B cell (primary cell): ENCODE measurements at regions not wholly inside any gene's neighbourhood (a gene's known extent, or its start where the extent isn't known, plus 50 kb on each side); places are given as distances from the start of the nearest gene placed in this dataset.

Source experiments
- ATAC-seq: fragments of 200-7000 bp; cut with Tn5 transposase; one replicate; pipeline ENCODE4 v1.10.0; 2021; ENCODE audit warnings: low read depth, mild to moderate bottlenecking, moderate number of reproducible peaks, moderate library complexity
- CTCF ChIA-PET: fragments of 350-600 bp; sonication (Branson Sonifier 250); formaldehyde crosslinking; loops from one replicate; lab custom pipeline; 2021; ENCODE audit warnings: antibody characterized with exemption, inconsistent platforms; lab: Charles Lee
- POLR2A ChIA-PET: fragments of 350-600 bp; sonication (Branson Sonifier 250); formaldehyde crosslinking; loops from one replicate; lab custom pipeline; 2021; ENCODE audit warnings: antibody characterized with exemption; lab: Charles Lee
- DNase-seq: peaks from one replicate; pipeline ENCODE4 v3.0.0; 2013
- H2AFZ ChIP-seq: 2 replicates; pipeline ENCODE4 v1.6.1; 2012; ENCODE audit warnings: mild to moderate bottlenecking, low read depth, low read length; ENCODE audit not compliant: insufficient read depth, poor library complexity, severe bottlenecking
- H3K27ac ChIP-seq, 2 donors: 1 replicate in 1 of 2; 2 replicates in 1 of 2; pipeline ENCODE4 v1.5.1; 2012 to 2013; ENCODE audit warnings: low read length in 2 of 2, mild to moderate bottlenecking in 2 of 2, moderate library complexity in 1 of 2
- H3K27me3 ChIP-seq, 4 experiments: fragments of 200-600 bp in 1 of 4; sonication (generic) in 1 of 4; replicated peaks in 1 of 4; 1 replicate in 2 of 4; 2 replicates in 2 of 4; pipeline versions ENCODE4 v1.6.1 to v1.7.0; 2013 to 2016; ENCODE audit warnings: low read length in 3 of 4, mild to moderate bottlenecking in 2 of 4, mixed read lengths in 1 of 4, moderate library complexity in 1 of 4; ENCODE audit not compliant: insufficient read depth in 4 of 4, control insufficient read depth in 3 of 4; ENCODE audit errors: control extremely low read depth in 1 of 4
- H3K36me3 ChIP-seq, 2 experiments: replicated peaks in 1 of 2; 1 replicate in 1 of 2; 2 replicates in 1 of 2; pipeline versions ENCODE4 v1.6.1 to v1.7.1; 2013; ENCODE audit warnings: low read length in 1 of 2; ENCODE audit not compliant: insufficient read depth in 2 of 2, control insufficient read depth in 1 of 2; ENCODE audit errors: control extremely low read depth in 1 of 2, extremely low read depth in 1 of 2
- H3K4me1 ChIP-seq, 2 donors: fragments of 200-600 bp in 1 of 2; sonication (generic) in 1 of 2; 1 replicate in 1 of 2; 2 replicates in 1 of 2; pipeline versions ENCODE4 v1.5.1 to v1.6.1; 2013 to 2017; ENCODE audit warnings: low read length in 2 of 2; ENCODE audit not compliant: control insufficient read depth in 2 of 2, insufficient read depth in 2 of 2
- H3K4me2 ChIP-seq: replicated peaks from 2 replicates; pipeline ENCODE3; 2012; ENCODE audit warnings: mild to moderate bottlenecking, low read depth, low read length; ENCODE audit not compliant: poor library complexity, severe bottlenecking
- H3K4me3 ChIP-seq, 5 experiments: fragments of 200-600 bp in 1 of 5; sonication (generic) in 1 of 5; 1 replicate in 3 of 5; 2 replicates in 2 of 5; pipeline versions ENCODE4 v1.5.1 to v1.7.0; 2011 to 2016; ENCODE audit warnings: low read length in 4 of 5, mild to moderate bottlenecking in 4 of 5, low read depth in 2 of 5, control low read depth in 1 of 5, moderate library complexity in 1 of 5; ENCODE audit not compliant: insufficient read depth in 1 of 5; ENCODE audit errors: control extremely low read depth in 1 of 5, extremely low read depth in 1 of 5
- H3K79me2 ChIP-seq: fragments of 200-600 bp; sonication (generic); one replicate; pipeline ENCODE4 v1.6.0; 2016; ENCODE audit warnings: low read length; ENCODE audit not compliant: control insufficient read depth, insufficient read depth
- H3K9ac ChIP-seq: fragments of 200-600 bp; sonication (generic); 2 replicates; pipeline ENCODE4 v1.6.1; 2017; ENCODE audit warnings: mild to moderate bottlenecking, low read length, moderate library complexity
- H3K9me3 ChIP-seq, 3 donors: one replicate each; pipeline versions ENCODE4 v1.6.1 to v1.7.1; 2013; ENCODE audit warnings: low read length in 2 of 3; ENCODE audit not compliant: control insufficient read depth in 2 of 3, insufficient read depth in 1 of 3; ENCODE audit errors: control extremely low read depth in 1 of 3
- H4K20me1 ChIP-seq: 2 replicates; pipeline ENCODE4 v1.6.0; 2012; ENCODE audit warnings: mild to moderate bottlenecking, low read length; ENCODE audit not compliant: insufficient read depth, control insufficient read depth, poor library complexity, severe bottlenecking
- H3K27ac Mint-ChIP-seq: one replicate; pipeline ENCODE4 v1.8.0; 2021; ENCODE audit warnings: mixed read lengths
- H3K27me3 Mint-ChIP-seq: one replicate; pipeline ENCODE4 v1.8.0; 2021; ENCODE audit warnings: mixed read lengths
- H3K4me1 Mint-ChIP-seq: one replicate; pipeline ENCODE4 v1.8.0; 2021; ENCODE audit warnings: mixed read lengths
- H3K4me3 Mint-ChIP-seq: one replicate; pipeline ENCODE4 v1.8.0; 2021; ENCODE audit warnings: mixed read lengths
- H3K9me3 Mint-ChIP-seq: one replicate; pipeline ENCODE4 v1.8.0; 2022; ENCODE audit warnings: mixed read lengths; ENCODE audit not compliant: insufficient read depth
- EZH2 ChIP-seq: IDR thresholded peaks from 2 replicates; pipeline ENCODE4 v1.6.1; 2012; ENCODE audit warnings: borderline replicate concordance, low read depth, mild to moderate bottlenecking, moderate library complexity, low read length; ENCODE audit not compliant: insufficient read depth, poor library complexity, severe bottlenecking
- WGBS: methylation state at CpG from one replicate; pipeline ENCODE4 v1.1.5; 2013; ENCODE audit warnings: missing lambda C conversion rate; ENCODE audit not compliant: insufficient coverage; 5-methylcytosine and 5-hydroxymethylcytosine counted together
- intact Hi-C: fragments of 100-400 bp; cut with micrococcal nuclease; formaldehyde crosslinking; loops from one replicate; pipeline ENCODE4 v1.10.0; 2022
- TF ChIP-seq, protein P1 (sequence below): fragments of 200-600 bp; IDR thresholded peaks from one replicate; pipeline ENCODE4 v1.8.0; 2022; ENCODE audit warnings: antibody characterized with exemption, mild to moderate bottlenecking

- no peak for DNase-seq
- Histone ChIP-seq H3K36me3 (no peaks in the 10 kb centered on the region), H3K79me2 (no peaks in the 10 kb centered on the region), H3K4me3 (no peak overlapping the region), H3K9ac (no peak overlapping the region), H2AFZ (no peak overlapping the region), H3K27ac (no peak overlapping the region), H3K9me3 (peaks cover 5 to 28% (median 16%) of the 10 kb centered on the region in 3 donors), H3K4me1 (no peaks in the 10 kb centered on the region), H4K20me1 (no peaks in the 10 kb centered on the region), H3K27me3 (no peaks in the 10 kb centered on the region), H3K4me2 (no peak overlapping the region)
- H3K4me1 Mint-ChIP-seq = no peaks in the 10 kb centered on the region
- intact Hi-C loops = no loop called here
- POLR2A ChIA-PET = no interaction called here
- CTCF ChIA-PET = no interaction called here
- no peak for ATAC-seq
- TF ChIP-seq, protein P1, sequence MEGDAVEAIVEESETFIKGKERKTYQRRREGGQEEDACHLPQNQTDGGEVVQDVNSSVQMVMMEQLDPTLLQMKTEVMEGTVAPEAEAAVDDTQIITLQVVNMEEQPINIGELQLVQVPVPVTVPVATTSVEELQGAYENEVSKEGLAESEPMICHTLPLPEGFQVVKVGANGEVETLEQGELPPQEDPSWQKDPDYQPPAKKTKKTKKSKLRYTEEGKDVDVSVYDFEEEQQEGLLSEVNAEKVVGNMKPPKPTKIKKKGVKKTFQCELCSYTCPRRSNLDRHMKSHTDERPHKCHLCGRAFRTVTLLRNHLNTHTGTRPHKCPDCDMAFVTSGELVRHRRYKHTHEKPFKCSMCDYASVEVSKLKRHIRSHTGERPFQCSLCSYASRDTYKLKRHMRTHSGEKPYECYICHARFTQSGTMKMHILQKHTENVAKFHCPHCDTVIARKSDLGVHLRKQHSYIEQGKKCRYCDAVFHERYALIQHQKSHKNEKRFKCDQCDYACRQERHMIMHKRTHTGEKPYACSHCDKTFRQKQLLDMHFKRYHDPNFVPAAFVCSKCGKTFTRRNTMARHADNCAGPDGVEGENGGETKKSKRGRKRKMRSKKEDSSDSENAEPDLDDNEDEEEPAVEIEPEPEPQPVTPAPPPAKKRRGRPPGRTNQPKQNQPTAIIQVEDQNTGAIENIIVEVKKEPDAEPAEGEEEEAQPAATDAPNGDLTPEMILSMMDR = no peak
- TF ChIP-seq EZH2 = no peak
- H3K4me3 Mint-ChIP-seq = no peak overlapping the region
- peaks cover 16% of the 10 kb centered on the region for H3K27me3 Mint-ChIP-seq
- H3K27ac Mint-ChIP-seq = no peak overlapping the region
- peaks cover 12% of the 10 kb centered on the region for H3K9me3 Mint-ChIP-seq
Measured at GRCh38 chr20:48390981-48391380, 436.8 kb downstream of the PREX1 start.

DNA sequence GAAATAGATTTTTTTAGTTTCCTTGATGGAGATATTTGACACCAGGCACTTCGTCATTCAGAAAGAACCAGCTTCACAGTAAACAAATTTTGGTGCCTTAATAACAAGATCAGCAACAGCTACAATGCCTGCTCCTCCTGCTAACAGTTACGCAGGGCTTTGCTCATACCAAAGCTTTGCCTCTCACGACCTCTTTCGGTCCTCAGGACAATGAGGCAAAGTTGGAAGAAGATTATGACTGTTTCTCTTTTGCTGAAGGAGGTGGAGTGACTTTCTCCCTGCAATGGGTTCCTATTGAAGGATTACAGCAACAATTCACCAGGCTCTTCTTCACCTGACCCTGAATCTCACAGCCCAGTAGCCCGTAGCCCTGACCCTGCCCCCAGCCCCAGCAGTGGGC, 440.1 kb downstream of the PREX1 start:
- Mint-ChIP-seq H3K4me1 (no peaks in the 10 kb centered on the region), H3K9me3 (peaks cover 12% of the 10 kb centered on the region), H3K4me3 (no peak overlapping the region), H3K27ac (no peak overlapping the region), H3K27me3 (peaks cover 6% of the 10 kb centered on the region)
- H3K79me2 ChIP-seq = no peaks in the 10 kb centered on the region
- H4K20me1 ChIP-seq = no peaks in the 10 kb centered on the region
- ChIA-PET POLR2A (no interaction called here), CTCF (no interaction called here)
- no peak for TF ChIP-seq EZH2
- TF ChIP-seq, protein P1 = no peak
- DNase-seq (no peak), ATAC-seq (no peak)
- H3K4me2 ChIP-seq = no peak overlapping the region
- no peak overlapping the region for H3K4me3 ChIP-seq
- H2AFZ ChIP-seq = no peak overlapping the region
- H3K27ac ChIP-seq = no peak overlapping the region
- H3K36me3 ChIP-seq = no peaks in the 10 kb centered on the region
- H3K4me1 ChIP-seq = no peaks in the 10 kb centered on the region
- WGBS = 58% methylated on average over 1 of the region's 5 CpGs
- intact Hi-C loops = no loop called here
- H3K27me3 ChIP-seq = peaks cover 0 to 8% (median 0%) of the 10 kb centered on the region in 4 experiments
- no peak overlapping the region for H3K9ac ChIP-seq
- H3K9me3 ChIP-seq = peaks cover 5 to 18% (median 16%) of the 10 kb centered on the region in 3 donors
